ENCODE measurements at regions not wholly inside any gene's neighbourhood (a gene's known extent, or its start where the extent isn't known, plus 50 kb on each side); places are given as distances from the start of the nearest gene placed in this dataset.

DNA sequence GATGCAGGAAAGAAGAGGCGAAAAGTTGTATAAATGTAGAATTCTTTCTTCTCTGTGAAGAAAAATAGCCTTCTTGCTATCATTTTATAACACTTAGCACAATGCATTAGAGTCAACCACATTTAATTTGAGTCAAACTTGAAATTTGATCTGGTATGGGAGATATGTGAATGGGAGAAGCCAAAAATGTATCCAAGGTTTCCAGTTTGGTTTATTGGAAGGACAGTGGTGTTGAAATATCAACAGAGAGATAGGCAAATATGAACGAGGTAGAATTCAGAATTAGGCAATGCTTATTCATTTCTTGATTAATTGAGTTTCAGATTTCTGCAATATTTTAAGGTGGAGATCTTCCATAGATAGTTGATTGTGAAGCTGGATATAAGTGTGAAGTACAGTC, 991.9 kb upstream of the CHAC2 start:
- Histone ChIP-seq H3K4me3 (ENCODE audit: low read length) (no peak overlapping the region), H3K27me3 (ENCODE audit: low read length) (no peaks in the 10 kb centered on the region), H3K9ac (ENCODE audit: low read length) (no peak overlapping the region), H3K9me2 (replicated peaks; ENCODE audit: insufficient read depth, low read length) (no peaks in the 10 kb centered on the region), H3K9me3 (ENCODE audit: low read length) (no peaks in the 10 kb centered on the region), H3K79me2 (ENCODE audit: low read length) (no peaks in the 10 kb centered on the region), H3K36me3 (ENCODE audit: insufficient read depth, low read length) (no peaks in the 10 kb centered on the region), H4K20me1 (ENCODE audit: insufficient read depth, low read depth, low read length) (no peaks in the 10 kb centered on the region), H3K4me2 (ENCODE audit: low read depth, low read length, poor library complexity, severe bottlenecking) (no peak overlapping the region), H3K4me1 (ENCODE audit: low read length) (no peaks in the 10 kb centered on the region), H3K27ac (ENCODE audit: low read length) (no peak overlapping the region), H2AFZ (ENCODE audit: low read length) (no peak overlapping the region)
- DNase-seq = no peak

GRCh38 chr2:52765735-52766134, 1001.9 kb upstream of the CHAC2 start:
- H3K4me2 ChIP-seq (ENCODE audit: low read depth, low read length, poor library complexity, severe bottlenecking) = no peak overlapping the region
- H4K20me1 ChIP-seq (ENCODE audit: insufficient read depth, low read depth, low read length) = no peaks in the 10 kb centered on the region
- no peaks in the 10 kb centered on the region for H3K79me2 ChIP-seq (ENCODE audit: low read length)

DNA sequence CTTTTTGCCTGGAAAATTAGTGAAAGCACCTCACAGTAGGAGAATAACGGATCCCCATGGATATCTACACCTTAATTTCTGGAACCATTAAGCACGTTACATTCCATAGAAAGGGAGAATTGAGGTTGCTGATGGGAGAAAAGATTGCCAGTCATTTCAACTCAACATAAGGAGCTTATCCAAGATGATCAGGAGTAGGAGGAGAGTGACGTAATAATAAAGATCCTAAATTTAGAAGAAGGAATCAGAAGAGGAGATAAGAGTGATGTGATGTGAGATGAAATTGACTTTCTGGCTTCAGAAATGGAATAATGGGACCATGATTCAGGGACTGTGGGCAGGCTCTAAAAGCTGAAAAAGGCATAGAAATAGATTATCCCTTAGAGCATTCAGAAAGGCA, 1017.8 kb upstream of the CHAC2 start:
- Histone ChIP-seq H4K20me1 (ENCODE audit: insufficient read depth, low read depth, low read length) (no peaks in the 10 kb centered on the region), H3K9me3 (ENCODE audit: low read length) (peaks cover 3% of the 10 kb centered on the region), H3K27ac (ENCODE audit: low read length) (no peak overlapping the region), H3K9ac (ENCODE audit: low read length) (no peak overlapping the region), H3K4me3 (ENCODE audit: low read length) (no peak overlapping the region), H3K9me2 (replicated peaks; ENCODE audit: insufficient read depth, low read length) (no peaks in the 10 kb centered on the region), H3K27me3 (ENCODE audit: low read length) (no peaks in the 10 kb centered on the region), H3K36me3 (ENCODE audit: insufficient read depth, low read length) (no peaks in the 10 kb centered on the region), H3K4me1 (ENCODE audit: low read length) (no peaks in the 10 kb centered on the region), H3K79me2 (ENCODE audit: low read length) (no peaks in the 10 kb centered on the region), H3K4me2 (ENCODE audit: low read depth, low read length, poor library complexity, severe bottlenecking) (no peak overlapping the region), H2AFZ (ENCODE audit: low read length) (no peak overlapping the region)
- no peak for DNase-seq

More at GRCh38 chr2:52765735-52766134, 1001.9 kb upstream of the CHAC2 start:
- 0 out of 2 replicates have a peak, but pooled peaks cover 3% of the 10 kb centered on the region for H3K9me2 ChIP-seq (replicated peaks; ENCODE audit: insufficient read depth, low read length)
- H3K27ac ChIP-seq (ENCODE audit: low read length) = no peak overlapping the region
- no peak for DNase-seq
- no peak overlapping the region for H2AFZ ChIP-seq (ENCODE audit: low read length)
- H3K27me3 ChIP-seq (ENCODE audit: low read length) = no peaks in the 10 kb centered on the region
- no peak overlapping the region for H3K4me3 ChIP-seq (ENCODE audit: low read length)
- no peaks in the 10 kb centered on the region for H3K4me1 ChIP-seq (ENCODE audit: low read length)
- H3K9me3 ChIP-seq (ENCODE audit: low read length) = no peaks in the 10 kb centered on the region
- H3K9ac ChIP-seq (ENCODE audit: low read length) = no peak overlapping the region
- no peaks in the 10 kb centered on the region for H3K36me3 ChIP-seq (ENCODE audit: insufficient read depth, low read length)

- no peak overlapping the region for H3K4me2 ChIP-seq (ENCODE audit: low read depth, low read length, poor library complexity, severe bottlenecking)
- H2AFZ ChIP-seq (ENCODE audit: low read length) = no peak overlapping the region
- H3K9me2 ChIP-seq (replicated peaks; ENCODE audit: insufficient read depth, low read length) = no peaks in the 10 kb centered on the region
- H3K36me3 ChIP-seq (ENCODE audit: insufficient read depth, low read length) = no peaks in the 10 kb centered on the region
- no peak for DNase-seq
- H3K27ac ChIP-seq (ENCODE audit: low read length) = no peak overlapping the region
- H3K79me2 ChIP-seq (ENCODE audit: low read length) = no peaks in the 10 kb centered on the region
- no peaks in the 10 kb centered on the region for H4K20me1 ChIP-seq (ENCODE audit: insufficient read depth, low read depth, low read length)
- peaks cover 3% of the 10 kb centered on the region; the same call in 1 of the 2 replicates for H3K9me3 ChIP-seq (ENCODE audit: low read length)
- no peak overlapping the region for H3K4me3 ChIP-seq (ENCODE audit: low read length)
- H3K4me1 ChIP-seq (ENCODE audit: low read length) = no peaks in the 10 kb centered on the region
- no peak overlapping the region for H3K9ac ChIP-seq (ENCODE audit: low read length)
- H3K27me3 ChIP-seq (ENCODE audit: low read length) = no peaks in the 10 kb centered on the region
Measured at GRCh38 chr2:52745144-52745543, 1022.5 kb upstream of the CHAC2 start.

DNA sequence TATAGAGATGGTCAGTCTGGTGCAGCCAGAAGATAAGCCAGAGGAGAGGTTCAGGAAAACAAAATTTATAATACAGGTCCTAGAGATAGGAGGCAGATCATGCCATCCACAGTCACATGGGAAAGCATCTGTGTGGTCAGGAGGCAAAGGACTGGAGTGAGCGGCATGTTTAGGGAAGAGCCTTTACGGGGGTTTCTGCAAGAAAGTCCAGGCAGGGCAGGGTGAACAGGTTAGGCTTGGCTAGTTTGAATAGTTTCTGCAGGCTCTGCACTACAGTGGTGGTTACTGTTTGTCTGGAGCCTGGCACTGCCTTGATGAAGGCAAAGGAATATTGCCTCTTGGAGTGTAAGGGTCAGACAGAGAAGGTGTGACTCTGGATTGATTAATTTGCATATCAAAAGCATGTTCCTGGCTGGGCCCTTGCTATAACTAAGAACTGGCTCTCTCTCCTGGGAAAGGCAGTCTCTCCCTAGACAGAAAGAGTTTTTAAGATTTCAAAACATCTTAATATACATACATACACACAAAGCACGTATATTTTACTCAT, 1034.7 kb upstream of the CHAC2 start:
- H3K4me1 ChIP-seq (ENCODE audit: low read length) = peaks cover 14% of the 10 kb centered on the region
- H3K27ac ChIP-seq (ENCODE audit: low read length) = no peak overlapping the region
- H3K27me3 ChIP-seq (ENCODE audit: low read length) = no peaks in the 10 kb centered on the region
- no peak overlapping the region for H3K9ac ChIP-seq (ENCODE audit: low read length)
- no peak overlapping the region for H3K4me3 ChIP-seq (ENCODE audit: low read length)
- 0 out of 2 replicates have a peak, but pooled peaks cover 2% of the 10 kb centered on the region for H3K9me3 ChIP-seq (ENCODE audit: low read length)
- H3K9me2 ChIP-seq (replicated peaks; ENCODE audit: insufficient read depth, low read length) = no peaks in the 10 kb centered on the region
- no peak overlapping the region for H3K4me2 ChIP-seq (ENCODE audit: low read depth, low read length, poor library complexity, severe bottlenecking)
- H3K79me2 ChIP-seq (ENCODE audit: low read length) = no peaks in the 10 kb centered on the region
- no peak for DNase-seq
- no peaks in the 10 kb centered on the region for H3K36me3 ChIP-seq (ENCODE audit: insufficient read depth, low read length)
- no peak overlapping the region for H2AFZ ChIP-seq (ENCODE audit: low read length)
- H4K20me1 ChIP-seq (ENCODE audit: insufficient read depth, low read depth, low read length) = no peaks in the 10 kb centered on the region

- H3K27ac ChIP-seq (ENCODE audit: low read length) = no peak overlapping the region
- no peaks in the 10 kb centered on the region for H3K9me2 ChIP-seq (replicated peaks; ENCODE audit: insufficient read depth, low read length)
- H3K4me2 ChIP-seq (ENCODE audit: low read depth, low read length, poor library complexity, severe bottlenecking) = no peak overlapping the region
- DNase-seq = no peak
- no peaks in the 10 kb centered on the region for H3K27me3 ChIP-seq (ENCODE audit: low read length)
- H3K4me3 ChIP-seq (ENCODE audit: low read length) = no peak overlapping the region
- H3K4me1 ChIP-seq (ENCODE audit: low read length) = no peaks in the 10 kb centered on the region
- no peak overlapping the region for H3K9ac ChIP-seq (ENCODE audit: low read length)
- H3K36me3 ChIP-seq (ENCODE audit: insufficient read depth, low read length) = no peaks in the 10 kb centered on the region
- H3K79me2 ChIP-seq (ENCODE audit: low read length) = no peaks in the 10 kb centered on the region
- H3K9me3 ChIP-seq (ENCODE audit: low read length) = peaks cover 7% of the 10 kb centered on the region; the same call in 1 of the 2 replicates
- no peak overlapping the region for H2AFZ ChIP-seq (ENCODE audit: low read length)
- no peaks in the 10 kb centered on the region for H4K20me1 ChIP-seq (ENCODE audit: insufficient read depth, low read depth, low read length)
Measured at GRCh38 chr2:52724585-52724984, 1043.0 kb upstream of the CHAC2 start.

GRCh38 chr2:52717836-52718235, 1049.8 kb upstream of the CHAC2 start:
- DNase-seq = no peak
- no peaks in the 10 kb centered on the region for H3K36me3 ChIP-seq (ENCODE audit: insufficient read depth, low read length)

DNA sequence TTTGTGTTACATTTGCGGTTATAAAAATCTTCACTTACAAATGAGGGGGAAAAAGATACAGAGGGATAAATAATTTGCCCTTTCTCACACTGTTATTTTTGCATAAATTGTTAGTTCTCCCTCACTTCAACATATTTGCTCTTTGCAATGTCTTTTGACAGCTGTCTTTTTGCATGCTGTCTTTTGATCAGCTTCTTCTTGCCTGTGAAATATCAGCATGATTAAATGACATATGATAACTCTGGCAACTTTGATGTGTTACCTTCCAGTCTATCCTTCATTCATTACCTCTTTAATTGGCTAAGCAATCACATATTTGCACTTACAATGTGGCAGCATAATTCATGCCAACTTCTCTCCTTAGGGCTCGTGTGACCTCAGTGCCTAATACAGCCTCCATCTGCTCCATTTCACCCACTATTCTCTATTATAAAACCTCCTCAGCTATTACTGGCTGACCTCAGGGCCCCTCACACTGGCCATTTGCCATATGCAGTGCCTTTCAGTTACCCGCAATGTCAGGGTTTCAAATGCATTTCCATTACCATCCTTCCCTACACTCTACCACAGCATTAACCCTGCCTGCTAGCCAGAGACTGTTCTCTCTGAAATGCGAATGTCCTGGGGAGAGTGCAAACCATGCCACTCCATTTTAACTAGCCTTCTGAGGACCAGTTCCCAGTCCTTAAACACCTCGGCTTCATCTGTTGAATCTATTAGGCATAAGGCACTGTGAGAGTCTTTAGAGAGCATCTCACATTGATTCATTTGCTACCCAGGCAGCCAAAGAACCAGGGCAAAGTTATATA, 1056.6 kb upstream of the CHAC2 start:
- Histone ChIP-seq H3K9ac (ENCODE audit: low read length) (no peak overlapping the region), H2AFZ (ENCODE audit: low read length) (no peak overlapping the region), H3K4me2 (ENCODE audit: low read depth, low read length, poor library complexity, severe bottlenecking) (no peak overlapping the region), H3K4me1 (ENCODE audit: low read length) (no peaks in the 10 kb centered on the region), H3K9me3 (ENCODE audit: low read length) (no peaks in the 10 kb centered on the region), H3K9me2 (replicated peaks; ENCODE audit: insufficient read depth, low read length) (no peaks in the 10 kb centered on the region), H3K4me3 (ENCODE audit: low read length) (no peak overlapping the region), H3K36me3 (ENCODE audit: insufficient read depth, low read length) (no peaks in the 10 kb centered on the region), H4K20me1 (ENCODE audit: insufficient read depth, low read depth, low read length) (no peaks in the 10 kb centered on the region), H3K27ac (ENCODE audit: low read length) (no peak overlapping the region), H3K27me3 (ENCODE audit: low read length) (no peaks in the 10 kb centered on the region), H3K79me2 (ENCODE audit: low read length) (no peaks in the 10 kb centered on the region)
- DNase-seq = no peak

More at GRCh38 chr2:52717836-52718235, 1049.8 kb upstream of the CHAC2 start:
- Histone ChIP-seq H3K9me2 (replicated peaks; ENCODE audit: insufficient read depth, low read length) (no peaks in the 10 kb centered on the region), H2AFZ (ENCODE audit: low read length) (no peak overlapping the region), H3K79me2 (ENCODE audit: low read length) (no peaks in the 10 kb centered on the region), H3K4me1 (ENCODE audit: low read length) (no peaks in the 10 kb centered on the region), H3K27ac (ENCODE audit: low read length) (no peak overlapping the region), H4K20me1 (ENCODE audit: insufficient read depth, low read depth, low read length) (no peaks in the 10 kb centered on the region), H3K9ac (ENCODE audit: low read length) (no peak overlapping the region), H3K27me3 (ENCODE audit: low read length) (no peaks in the 10 kb centered on the region), H3K4me3 (ENCODE audit: low read length) (no peak overlapping the region), H3K4me2 (ENCODE audit: low read depth, low read length, poor library complexity, severe bottlenecking) (no peak overlapping the region), H3K9me3 (ENCODE audit: low read length) (no peaks in the 10 kb centered on the region; the same call in 1 of the 2 replicates)

All from Karpas-422 (cell line).